ENCODE measurements at regions not wholly inside any gene's neighbourhood (a gene's known extent, or its start where the extent isn't known, plus 50 kb on each side); places are given as distances from the start of the nearest gene placed in this dataset.

DNA sequence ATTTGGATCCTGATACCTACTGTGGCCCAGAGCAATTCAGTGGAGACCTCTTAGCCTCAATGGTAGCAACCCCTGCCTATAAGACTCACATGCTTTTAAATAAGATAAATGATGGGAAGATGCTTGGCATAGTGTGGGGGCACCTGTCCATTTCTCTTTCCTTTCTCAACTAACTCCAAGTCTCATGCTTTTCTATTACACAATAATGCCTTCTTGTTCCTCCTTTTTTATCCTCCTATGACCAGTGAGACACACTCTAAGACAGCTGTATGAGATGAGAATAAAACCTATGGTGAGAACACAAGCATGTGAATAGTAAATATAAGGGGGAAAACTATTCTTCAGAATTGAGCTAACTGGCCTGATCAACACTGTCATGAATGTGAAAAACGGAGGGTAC is 147.0 kb upstream of the STXBP5 start:
- no peak overlapping the region for H3K4me3 ChIP-seq
- H3K4me1 ChIP-seq = no peaks in the 10 kb centered on the region
- no peaks in the 10 kb centered on the region for H3K9me3 ChIP-seq
- H3K36me3 ChIP-seq = no peaks in the 10 kb centered on the region
- no peak overlapping the region for H3K27ac ChIP-seq
- H3K27me3 ChIP-seq = no peaks in the 10 kb centered on the region
- TF ChIP-seq, protein P1, sequence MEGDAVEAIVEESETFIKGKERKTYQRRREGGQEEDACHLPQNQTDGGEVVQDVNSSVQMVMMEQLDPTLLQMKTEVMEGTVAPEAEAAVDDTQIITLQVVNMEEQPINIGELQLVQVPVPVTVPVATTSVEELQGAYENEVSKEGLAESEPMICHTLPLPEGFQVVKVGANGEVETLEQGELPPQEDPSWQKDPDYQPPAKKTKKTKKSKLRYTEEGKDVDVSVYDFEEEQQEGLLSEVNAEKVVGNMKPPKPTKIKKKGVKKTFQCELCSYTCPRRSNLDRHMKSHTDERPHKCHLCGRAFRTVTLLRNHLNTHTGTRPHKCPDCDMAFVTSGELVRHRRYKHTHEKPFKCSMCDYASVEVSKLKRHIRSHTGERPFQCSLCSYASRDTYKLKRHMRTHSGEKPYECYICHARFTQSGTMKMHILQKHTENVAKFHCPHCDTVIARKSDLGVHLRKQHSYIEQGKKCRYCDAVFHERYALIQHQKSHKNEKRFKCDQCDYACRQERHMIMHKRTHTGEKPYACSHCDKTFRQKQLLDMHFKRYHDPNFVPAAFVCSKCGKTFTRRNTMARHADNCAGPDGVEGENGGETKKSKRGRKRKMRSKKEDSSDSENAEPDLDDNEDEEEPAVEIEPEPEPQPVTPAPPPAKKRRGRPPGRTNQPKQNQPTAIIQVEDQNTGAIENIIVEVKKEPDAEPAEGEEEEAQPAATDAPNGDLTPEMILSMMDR (IDR thresholded peaks at IDR 0.05) = no peak
- TF ChIP-seq EP300 (IDR thresholded peaks at IDR 0.05) (no peak), POLR2A (IDR thresholded peaks at IDR 0.05) (no peak)
- no peak for DNase-seq (ENCODE audit: low spot score in 2 of 2)
- 74 to 78% methylated on average over 1 of the region's 1 CpG for WGBS, 2 donors

DNA sequence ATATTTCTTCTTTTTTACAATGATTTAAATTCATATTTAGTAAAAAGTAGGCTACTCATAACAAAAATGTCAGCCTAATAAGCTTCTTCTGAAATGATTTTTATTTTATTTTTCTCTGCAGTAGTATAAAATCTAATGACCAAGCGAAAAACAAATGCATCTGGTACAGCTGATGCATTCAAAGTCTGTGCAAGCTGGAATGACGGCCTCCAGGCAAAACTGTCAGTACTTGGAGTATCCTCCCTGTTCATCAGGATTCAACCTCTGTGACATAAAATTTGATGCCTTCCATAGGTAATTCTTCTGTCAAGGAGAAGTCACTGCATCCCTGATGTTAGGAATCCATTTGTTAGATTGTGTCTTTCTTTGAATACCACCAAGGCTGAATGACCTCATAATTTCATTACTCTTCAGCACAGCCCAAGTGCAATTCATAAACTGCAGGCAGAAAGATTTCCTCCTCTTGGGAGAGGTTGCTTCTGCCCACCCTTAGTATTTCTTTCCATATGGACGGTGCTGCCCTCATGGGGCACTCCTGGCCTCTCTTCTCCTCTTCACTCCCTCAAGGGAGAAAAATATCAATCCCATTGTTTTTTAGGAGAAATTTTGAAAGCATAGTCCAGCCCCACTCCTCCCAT is 146.4 kb upstream of the STXBP5 start:
- Histone ChIP-seq H3K4me1 (no peaks in the 10 kb centered on the region), H3K27me3 (no peaks in the 10 kb centered on the region), H3K27ac (no peak overlapping the region), H3K4me3 (no peak overlapping the region), H3K9me3 (no peaks in the 10 kb centered on the region), H3K36me3 (no peaks in the 10 kb centered on the region)
- no peak for DNase-seq (ENCODE audit: low spot score in 2 of 2)
- TF ChIP-seq, protein P1 (IDR thresholded peaks at IDR 0.05) = no peak
- TF ChIP-seq POLR2A (IDR thresholded peaks at IDR 0.05) (no peak), EP300 (IDR thresholded peaks at IDR 0.05) (no peak)
- WGBS, 2 donors = 70 to 85% methylated on average over 3 of the region's 3 CpGs

DNA sequence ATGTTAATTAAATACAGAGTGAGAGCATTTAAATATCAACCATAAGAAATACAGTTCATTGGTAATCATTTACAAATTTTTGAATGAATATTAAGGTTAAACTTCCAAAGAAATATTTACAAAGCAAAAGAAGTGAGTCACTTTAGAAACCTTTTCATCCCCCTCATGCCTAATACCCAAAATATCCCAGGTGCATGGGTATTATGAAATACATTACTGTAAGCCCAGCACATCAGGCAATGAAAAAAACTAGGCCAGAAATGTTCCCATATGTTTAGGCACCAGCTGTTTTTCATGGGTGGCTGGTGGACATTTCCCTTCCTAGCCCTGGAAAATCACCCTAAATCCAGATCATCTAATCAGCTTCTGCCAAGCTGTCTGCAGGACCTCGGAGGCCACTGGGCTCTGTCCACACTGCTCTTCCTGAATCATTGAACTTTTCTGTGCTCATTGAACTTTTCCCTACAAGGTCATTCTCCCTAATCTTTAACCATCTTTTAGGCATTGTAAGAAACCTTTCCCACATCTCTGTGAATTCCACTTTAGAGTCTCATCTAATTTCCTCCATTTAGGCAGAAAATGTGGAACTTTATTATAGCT is 145.3 kb upstream of the STXBP5 start:
- Histone ChIP-seq H3K4me1 (no peaks in the 10 kb centered on the region), H3K36me3 (no peaks in the 10 kb centered on the region), H3K4me3 (no peak overlapping the region), H3K9me3 (no peaks in the 10 kb centered on the region), H3K27ac (no peak overlapping the region), H3K27me3 (no peaks in the 10 kb centered on the region)
- no peak for DNase-seq (ENCODE audit: low spot score in 2 of 2)
- WGBS, 2 donors = 27 to 38% methylated on average over 1 of the region's 1 CpG
- no peak for TF ChIP-seq POLR2A (IDR thresholded peaks at IDR 0.05)

DNA sequence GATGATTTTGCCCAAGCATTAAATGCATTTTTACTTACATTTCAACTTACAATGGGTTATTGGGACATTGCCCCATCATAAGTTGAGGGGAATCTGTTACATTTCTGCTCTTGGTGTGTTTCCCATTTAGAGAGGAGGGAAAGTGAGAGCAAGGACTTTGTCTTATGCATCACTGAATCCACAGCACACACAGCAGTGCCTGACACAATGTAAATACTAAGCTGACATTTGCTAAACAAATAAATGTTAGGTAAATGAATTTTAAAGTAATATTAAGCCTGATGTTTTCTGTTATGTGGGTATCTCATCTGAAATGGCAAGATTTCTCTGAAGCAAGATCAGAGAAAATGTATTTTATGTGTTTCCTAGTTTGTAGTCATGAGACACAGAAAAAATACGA is 143.6 kb upstream of the STXBP5 start:
- TF ChIP-seq, protein P1 (IDR thresholded peaks at IDR 0.05) = no peak
- no peak for TF ChIP-seq POLR2A (IDR thresholded peaks at IDR 0.05)
- no peak for TF ChIP-seq EP300 (IDR thresholded peaks at IDR 0.05)
- Histone ChIP-seq H3K4me1 (no peaks in the 10 kb centered on the region), H3K4me3 (no peak overlapping the region), H3K9me3 (no peaks in the 10 kb centered on the region), H3K36me3 (no peaks in the 10 kb centered on the region), H3K27me3 (no peaks in the 10 kb centered on the region), H3K27ac (no peak overlapping the region)
- 77 to 78% methylated on average over 1 of the region's 1 CpG for WGBS, 2 donors
- DNase-seq (ENCODE audit: low spot score in 2 of 2) = no peak

DNA sequence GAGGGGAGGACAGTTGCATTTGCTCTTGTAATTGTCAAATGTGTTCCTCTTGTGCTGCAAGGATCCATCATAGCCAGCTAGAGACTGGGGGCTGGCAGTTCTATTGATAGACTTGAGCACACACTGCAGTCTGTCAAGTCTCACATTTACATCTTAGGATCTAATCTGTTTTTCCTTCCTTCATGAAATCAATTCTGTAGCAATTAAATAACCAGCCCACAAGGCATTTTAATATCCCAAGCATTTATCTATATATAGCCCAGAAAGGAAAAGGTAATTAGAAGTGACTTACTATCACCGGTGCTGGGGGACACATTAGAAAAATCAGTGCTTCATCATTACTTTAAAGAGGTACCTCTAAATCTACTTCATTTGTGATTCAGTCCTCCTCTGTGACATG is 143.0 kb upstream of the STXBP5 start:
- Histone ChIP-seq H3K9me3 (no peaks in the 10 kb centered on the region), H3K4me1 (no peaks in the 10 kb centered on the region), H3K27ac (no peak overlapping the region), H3K36me3 (no peaks in the 10 kb centered on the region), H3K4me3 (no peak overlapping the region), H3K27me3 (no peaks in the 10 kb centered on the region)
- no peak for DNase-seq (ENCODE audit: low spot score in 2 of 2)
- TF ChIP-seq POLR2A (IDR thresholded peaks at IDR 0.05) = no peak
- TF ChIP-seq, protein P1 (IDR thresholded peaks at IDR 0.05) = no peak
- no peak for TF ChIP-seq EP300 (IDR thresholded peaks at IDR 0.05)
- 67 to 82% methylated on average over 1 of the region's 1 CpG for whole genome bisulfite sequencing, 2 donors
